Vagina (tissue), 2 donors: ENCODE measurements at regions not wholly inside any gene's neighbourhood (a gene's known extent, or its start where the extent isn't known, plus 50 kb on each side); places are given as distances from the start of the nearest gene placed in this dataset.

ENCODE experiments used
- CTCF ChIP-seq, 3 experiments: fragments of 450-650 bp in 2 of 3; fragments of 200-600 bp in 1 of 3; sonication (generic) in 1 of 3; IDR thresholded peaks; one replicate each; pipeline ENCODE4 v1.5.1; 2017 to 2019; ENCODE audit warnings: antibody characterized with exemption in 3 of 3, mild to moderate bottlenecking in 2 of 3, moderate library complexity in 2 of 3
- POLR2A ChIP-seq, 2 donors: fragments of 450-650 bp; IDR thresholded peaks; one replicate each; pipeline ENCODE4 v1.6.1; 2017; ENCODE audit warnings: antibody characterized with exemption in 2 of 2, mild to moderate bottlenecking in 2 of 2, moderate library complexity in 2 of 2
- POLR2AphosphoS5 ChIP-seq, 2 donors: sonication (generic); formaldehyde crosslinking; IDR thresholded peaks; one replicate each; pipeline ENCODE4 v1.9.0; 2017; ENCODE audit warnings: antibody characterized with exemption in 2 of 2, mild to moderate bottlenecking in 2 of 2, low read depth in 1 of 2; ENCODE audit not compliant: insufficient read depth in 1 of 2

GRCh38 chr6:22421198-22421597 is 124.4 kb upstream of the PRL start:
- TF ChIP-seq POLR2A (IDR thresholded peaks at IDR 0.05), result no peak
- no peak for TF ChIP-seq CTCF (IDR thresholded peaks at IDR 0.05)
- TF ChIP-seq POLR2AphosphoS5 (IDR thresholded peaks at IDR 0.05; ENCODE audit: insufficient read depth in 1 of 2, low read depth in 1 of 2), result no peak
